H1 (cell line): ENCODE measurements at regions not wholly inside any gene's neighbourhood (a gene's known extent, or its start where the extent isn't known, plus 50 kb on each side); places are given as distances from the start of the nearest gene placed in this dataset.

ENCODE experiments used
- CTCF ChIA-PET: fragments of 300-600 bp; sonication (Branson Sonifier 250); formaldehyde crosslinking; loops from one replicate; lab custom pipeline; 2021; ENCODE audit not compliant: partially characterized antibody; lab: Charles Lee
- POLR2A ChIA-PET: fragments of 300-600 bp; sonication (Branson Sonifier 250); formaldehyde crosslinking; loops from one replicate; lab custom pipeline; 2021; ENCODE audit warnings: inconsistent platforms; ENCODE audit not compliant: partially characterized antibody; lab: Charles Lee
- DNase-seq, 2 experiments: peaks; one replicate each; pipeline versions ENCODE4 v3.0.0 to v3.0.0-alpha.2; 2010 to 2022; ENCODE audit warnings: low spot score in 2 of 2, low read depth in 1 of 2, mixed read lengths in 1 of 2
- FAIRE-seq: peaks from 2 replicates; lab custom pipeline; 2011; peaks lifted over from hg19 to GRCh38; lab: Jason Lieb, UNC
- H2AFZ ChIP-seq: 2 replicates; pipeline ENCODE4 v1.8.1; 2012; ENCODE audit warnings: low read length, inconsistent platforms
- H2AK5ac ChIP-seq: 2 replicates; pipeline ENCODE4 v1.6.1; 2013; ENCODE audit warnings: low read depth, low read length
- H2BK120ac ChIP-seq: replicated peaks from 2 replicates; pipeline ENCODE3; 2013; ENCODE audit warnings: low read depth, low read length, inconsistent platforms
- H2BK12ac ChIP-seq: 2 replicates; pipeline ENCODE4 v1.6.1; 2013; ENCODE audit warnings: low read depth, low read length
- H2BK15ac ChIP-seq: 2 replicates; pipeline ENCODE4 v1.6.1; 2013; ENCODE audit warnings: low read length
- H2BK20ac ChIP-seq: 2 replicates; pipeline ENCODE4 v1.6.1; 2013; ENCODE audit warnings: low read length
- H2BK5ac ChIP-seq: 2 replicates; pipeline ENCODE4 v1.6.1; 2013; ENCODE audit warnings: low read depth, low read length
- H3K14ac ChIP-seq: 2 replicates; pipeline ENCODE4 v1.6.1; 2013; ENCODE audit warnings: inconsistent platforms; ENCODE audit not compliant: insufficient read length
- H3K18ac ChIP-seq: 2 replicates; pipeline ENCODE4 v1.6.1; 2013; ENCODE audit warnings: low read length; ENCODE audit errors: extremely low read depth
- H3K23ac ChIP-seq: 2 replicates; pipeline ENCODE4 v1.6.1; 2013; ENCODE audit warnings: inconsistent platforms; ENCODE audit not compliant: insufficient read length
- H3K23me2 ChIP-seq: 2 replicates; pipeline ENCODE4 v1.6.1; 2013; ENCODE audit warnings: low read depth, low read length
- H3K27ac ChIP-seq: 2 replicates; pipeline ENCODE4 v1.6.1; 2011; ENCODE audit warnings: low read depth, low read length, inconsistent platforms
- H3K27me3 ChIP-seq, 4 experiments: replicated peaks in 1 of 4; 1 replicate in 1 of 4; 2 replicates in 3 of 4; pipeline versions ENCODE4 v1.6.1 to v1.8.1; 2011 to 2013; ENCODE audit warnings: low read length in 3 of 4, mild to moderate bottlenecking in 3 of 4, inconsistent platforms in 2 of 4, mixed read lengths in 2 of 4, moderate library complexity in 1 of 4; ENCODE audit not compliant: control insufficient read depth in 3 of 4, insufficient read depth in 3 of 4; ENCODE audit errors: extremely low read depth in 1 of 4
- H3K36me3 ChIP-seq, 4 experiments: 2 replicates each; pipeline versions ENCODE4 v1.6.1 to v1.8.1; 2011 to 2013; ENCODE audit warnings: mild to moderate bottlenecking in 4 of 4, low read length in 3 of 4, moderate library complexity in 2 of 4, control low read depth in 1 of 4, inconsistent platforms in 1 of 4; ENCODE audit not compliant: insufficient read depth in 4 of 4, control insufficient read depth in 2 of 4
- H3K4ac ChIP-seq: replicated peaks from 2 replicates; pipeline ENCODE3; 2013; ENCODE audit warnings: low read length, low read depth, mixed read lengths, inconsistent platforms; ENCODE audit not compliant: insufficient read length
- H3K4me1 ChIP-seq, 4 experiments: replicated peaks in 1 of 4; 1 replicate in 1 of 4; 2 replicates in 3 of 4; pipeline versions ENCODE4 v1.6.1 to v1.8.1; 2011 to 2013; ENCODE audit warnings: low read length in 3 of 4, inconsistent platforms in 2 of 4, mixed read lengths in 1 of 4; ENCODE audit not compliant: insufficient read depth in 4 of 4, control insufficient read depth in 3 of 4
- H3K4me2 ChIP-seq, 2 experiments: 2 replicates each; pipeline versions ENCODE4 v1.6.1 to v1.8.1; 2011 to 2013; ENCODE audit warnings: low read depth in 2 of 2, low read length in 2 of 2, control low read depth in 1 of 2, inconsistent platforms in 1 of 2, mild to moderate bottlenecking in 1 of 2; ENCODE audit not compliant: insufficient read depth in 1 of 2
- H3K4me3 ChIP-seq, 4 experiments: fragments of 200-600, 300-600 bp in 1 of 4; sonication (generic), shearing (Covaris generic), sonication (Bioruptor Twin) in 1 of 4; 2 replicates each; pipeline versions ENCODE4 v1.5.1 to v1.8.1; 2011 to 2016; ENCODE audit warnings: low read length in 4 of 4, low read depth in 3 of 4, control low read depth in 2 of 4, inconsistent platforms in 2 of 4, mild to moderate bottlenecking in 2 of 4, mixed read lengths in 1 of 4, moderate library complexity in 1 of 4; ENCODE audit not compliant: insufficient read depth in 2 of 4; ENCODE audit errors: extremely low read depth in 1 of 4
- H3K56ac ChIP-seq: replicated peaks from 2 replicates; pipeline ENCODE3; 2013; ENCODE audit warnings: low read depth, mild to moderate bottlenecking, mixed read lengths, low read length, inconsistent platforms; ENCODE audit not compliant: insufficient read length
- H3K79me1 ChIP-seq: 2 replicates; pipeline ENCODE4 v1.6.1; 2013; ENCODE audit warnings: low read depth, low read length, control low read depth
- H3K79me2 ChIP-seq, 2 experiments: 2 replicates each; pipeline versions ENCODE4 v1.6.1 to v1.8.1; 2012 to 2013; ENCODE audit warnings: low read length in 2 of 2, mild to moderate bottlenecking in 2 of 2, inconsistent platforms in 1 of 2; ENCODE audit not compliant: insufficient read depth in 2 of 2, control insufficient read depth in 1 of 2
- H3K9ac ChIP-seq, 4 experiments: replicated peaks in 1 of 4; 1 replicate in 1 of 4; 2 replicates in 3 of 4; pipeline versions ENCODE4 v1.6.1 to v1.8.1; 2011 to 2013; ENCODE audit warnings: low read depth in 3 of 4, low read length in 3 of 4, control low read depth in 2 of 4, mild to moderate bottlenecking in 2 of 4, moderate library complexity in 2 of 4, inconsistent platforms in 1 of 4; ENCODE audit errors: extremely low read depth in 1 of 4
- H3K9me3 ChIP-seq, 2 experiments: 2 replicates each; pipeline versions ENCODE4 v1.6.1 to v1.8.1; 2012 to 2013; ENCODE audit warnings: mild to moderate bottlenecking in 2 of 2, moderate library complexity in 2 of 2, control low read depth in 1 of 2, inconsistent platforms in 1 of 2, low read depth in 1 of 2, low read length in 1 of 2, mixed read lengths in 1 of 2; ENCODE audit not compliant: insufficient read depth in 2 of 2
- H4K20me1 ChIP-seq, 2 experiments: replicated peaks in 1 of 2; 2 replicates each; pipeline versions ENCODE3 to v1.8.1; 2011 to 2013; ENCODE audit warnings: inconsistent platforms in 2 of 2, low read length in 2 of 2, mild to moderate bottlenecking in 1 of 2; ENCODE audit not compliant: insufficient read depth in 2 of 2, control insufficient read depth in 1 of 2
- H4K5ac ChIP-seq: 2 replicates; pipeline ENCODE4 v1.6.1; 2013; ENCODE audit warnings: low read length, low read depth, mixed read lengths, inconsistent platforms; ENCODE audit not compliant: insufficient read length
- H4K8ac ChIP-seq: 2 replicates; pipeline ENCODE4 v1.8.0; 2013; ENCODE audit warnings: mild to moderate bottlenecking, moderate library complexity, low read length, inconsistent platforms; ENCODE audit not compliant: insufficient read depth; ENCODE audit errors: extremely low read depth
- H4K91ac ChIP-seq: replicated peaks from 2 replicates; pipeline ENCODE3; 2013; ENCODE audit warnings: low read length, mixed read lengths, inconsistent platforms; ENCODE audit not compliant: insufficient read length
- BCL11A ChIP-seq, 2 experiments: IDR thresholded peaks; one replicate each; pipeline ENCODE4 v1.6.1; 2011; ENCODE audit warnings: low read depth in 2 of 2, low read length in 2 of 2, mild to moderate bottlenecking in 2 of 2
- CEBPB ChIP-seq: IDR thresholded peaks from 2 replicates; pipeline ENCODE4 v1.6.1; 2012; ENCODE audit warnings: low read depth, low read length
- CHD2 ChIP-seq: IDR thresholded peaks from 2 replicates; pipeline ENCODE4 v1.6.1; 2012; ENCODE audit warnings: low read length, improper control_type of control experiment
- CTBP2 ChIP-seq: IDR thresholded peaks from 2 replicates; pipeline ENCODE4 v1.7.0; 2011; ENCODE audit warnings: borderline replicate concordance, mild to moderate bottlenecking, moderate library complexity, mixed read lengths, low read length; ENCODE audit not compliant: insufficient read depth, insufficient read length
- CTCF ChIP-seq, 3 experiments: IDR thresholded peaks; 1 replicate in 2 of 3; 2 replicates in 1 of 3; pipeline versions ENCODE4 v1.5.1 to v1.6.1; 2011; ENCODE audit warnings: low read length in 3 of 3, mild to moderate bottlenecking in 3 of 3, inconsistent platforms in 2 of 3, low read depth in 1 of 3, moderate library complexity in 1 of 3; ENCODE audit not compliant: insufficient read depth in 1 of 3; ENCODE audit errors: control extremely low read depth in 1 of 3
- GTF2F1 ChIP-seq: IDR thresholded peaks from 2 replicates; pipeline ENCODE4 v1.6.1; 2012; ENCODE audit warnings: low read depth, low read length, improper control_type of control experiment, borderline replicate concordance
- HDAC2 ChIP-seq, 2 experiments: fragments of 300-600 bp in 1 of 2; sonication (generic) in 1 of 2; IDR thresholded peaks; 2 replicates each; pipeline ENCODE4 v1.6.1; 2011 to 2012; ENCODE audit warnings: low read depth in 2 of 2, low read length in 2 of 2, mild to moderate bottlenecking in 2 of 2, moderate library complexity in 2 of 2, borderline replicate concordance in 1 of 2, inconsistent platforms in 1 of 2
- HDAC6 ChIP-seq: IDR thresholded peaks from one replicate; pipeline ENCODE4 v1.7.1; 2012; ENCODE audit warnings: low read depth, mild to moderate bottlenecking, inconsistent platforms, low read length, moderate library complexity
- JUN ChIP-seq: IDR thresholded peaks from 2 replicates; pipeline ENCODE4 v1.6.1; 2011; ENCODE audit warnings: low read depth, mild to moderate bottlenecking, improper control_type of control experiment, low read length
- NANOG ChIP-seq: IDR thresholded peaks from 2 replicates; pipeline ENCODE4 v1.6.1; 2011; ENCODE audit warnings: low read length, low read depth, mild to moderate bottlenecking, inconsistent platforms; ENCODE audit not compliant: insufficient read depth, poor library complexity, severe bottlenecking
- NRF1 ChIP-seq: IDR thresholded peaks from 2 replicates; pipeline ENCODE4 v1.6.1; 2011; ENCODE audit warnings: mild to moderate bottlenecking, low read depth, low read length, improper control_type of control experiment
- SP1 ChIP-seq: IDR thresholded peaks from 2 replicates; pipeline ENCODE4 v1.6.1; 2011; ENCODE audit warnings: low read depth, low read length
- WGBS, 2 experiments: shearing (Covaris generic) in 1 of 2; methylation state at CpG; one replicate each; pipeline versions ENCODE4 v1.1.6 to v1.1.7; 2013 to 2015; ENCODE audit warnings: low lambda C conversion rate in 2 of 2, mixed read lengths in 2 of 2, inconsistent platforms in 1 of 2, low coverage in 1 of 2, missing lambda C conversion rate in 1 of 2; ENCODE audit not compliant: insufficient replicate concordance in 2 of 2, insufficient coverage in 1 of 2, insufficient read length in 1 of 2; ENCODE audit errors: extremely low coverage in 1 of 2, missing lambda C conversion rate in 1 of 2; 5-methylcytosine and 5-hydroxymethylcytosine counted together

GRCh38 chr11:127383026-127383425 lies 382.5 kb upstream of the KIRREL3 start:
- 96% methylated on average over 3 of the region's 3 CpGs; no CpG with 5 or more reads in 1 of the 2 experiments for WGBS, 2 experiments
- Histone ChIP-seq H2AK5ac (no peak overlapping the region), H3K4me1 (no peaks in the 10 kb centered on the region), H3K27ac (no peak overlapping the region), H4K20me1 (no peaks in the 10 kb centered on the region), H3K23ac (no peak overlapping the region), H3K27me3 (no peaks in the 10 kb centered on the region), H4K91ac (no peak overlapping the region), H2BK15ac (no peak overlapping the region), H3K9me3 (no peaks in the 10 kb centered on the region), H3K79me1 (no peaks in the 10 kb centered on the region), H3K79me2 (no peaks in the 10 kb centered on the region), H2BK12ac (no peak overlapping the region), H3K4me3 (no peak overlapping the region), H2BK120ac (no peak overlapping the region), H3K18ac (no peak overlapping the region), H3K14ac (no peak overlapping the region), H2BK20ac (no peak overlapping the region), H3K23me2 (no peaks in the 10 kb centered on the region), H3K4ac (no peak overlapping the region), H2AFZ (no peak overlapping the region), H3K56ac (no peak overlapping the region), H3K4me2 (no peak overlapping the region), H4K5ac (no peak overlapping the region), H3K36me3 (no peaks in the 10 kb centered on the region), H4K8ac (no peak overlapping the region), H2BK5ac (no peak overlapping the region), H3K9ac (no peak overlapping the region)
- ChIA-PET POLR2A (no interaction called here), CTCF (no interaction called here)
- DNase-seq (no peak), FAIRE-seq (no peak)
- TF ChIP-seq HDAC2 (IDR thresholded peaks at IDR 0.05; ENCODE audit: borderline replicate concordance in 1 of 2, low read depth in 2 of 2, low read length in 2 of 2), result no peak
- no peak for TF ChIP-seq CTBP2
- TF ChIP-seq BCL11A (IDR thresholded peaks at IDR 0.05; ENCODE audit: low read depth in 2 of 2, low read length in 2 of 2), result no peak
- TF ChIP-seq CEBPB, result no peak
- TF ChIP-seq HDAC6, result no peak
- TF ChIP-seq NANOG, result no peak
- TF ChIP-seq JUN, result no peak
- TF ChIP-seq SP1, result no peak
- TF ChIP-seq GTF2F1, result no peak
- no peak for TF ChIP-seq CTCF (IDR thresholded peaks at IDR 0.05; ENCODE audit: control extremely low read depth in 1 of 3, insufficient read depth in 1 of 3, low read depth in 1 of 3, low read length in 3 of 3)
- TF ChIP-seq NRF1, result no peak
- no peak for TF ChIP-seq CHD2
